NB4 (cell line): ENCODE measurements at regions not wholly inside any gene's neighbourhood (a gene's known extent, or its start where the extent isn't known, plus 50 kb on each side); places are given as distances from the start of the nearest gene placed in this dataset.

Experiments used
- CTCF ChIP-seq: IDR thresholded peaks from one replicate; pipeline ENCODE4 v1.5.1; 2012; ENCODE audit warnings: low read depth, low read length
- MAX ChIP-seq: IDR thresholded peaks from 2 replicates; pipeline ENCODE4 v1.6.1; 2011; ENCODE audit warnings: low read depth, low read length
- MYC ChIP-seq: IDR thresholded peaks from 2 replicates; pipeline ENCODE4 v1.6.1; 2011; ENCODE audit warnings: low read depth, low read length
- POLR2A ChIP-seq: IDR thresholded peaks from 2 replicates; pipeline ENCODE4 v1.6.1; 2011; ENCODE audit warnings: mild to moderate bottlenecking; ENCODE audit not compliant: insufficient read length; ENCODE audit errors: extremely low read depth

GRCh38 chr1:98366343-98366742 is 295.2 kb upstream of the SNX7 start:
- TF ChIP-seq POLR2A (no peak), CTCF (no peak), MAX (no peak), MYC (no peak)
